ENCODE measurements at regions not wholly inside any gene's neighbourhood (a gene's known extent, or its start where the extent isn't known, plus 50 kb on each side); places are given as distances from the start of the nearest gene placed in this dataset.

DNA sequence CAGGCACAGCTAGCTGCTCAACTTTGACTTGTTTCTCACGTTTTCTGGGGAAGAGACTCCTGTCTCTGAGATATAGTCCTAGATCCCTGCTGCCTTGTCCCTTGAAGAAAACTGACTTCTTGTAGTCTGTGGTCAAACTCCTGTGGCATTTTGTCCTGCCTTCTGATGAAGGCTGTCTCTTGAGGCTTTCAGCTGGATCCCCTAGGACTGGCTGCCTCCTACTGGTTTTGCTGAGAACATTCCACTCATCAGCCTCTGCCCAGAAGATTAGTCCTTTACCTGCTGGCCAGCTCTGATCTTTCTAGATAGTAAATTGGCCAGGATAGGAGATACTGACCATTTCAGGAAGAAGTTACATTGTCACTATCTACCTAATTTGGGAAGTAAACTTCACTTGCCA, 71.9 kb upstream of the CNR1 start:
- no peak for DNase-seq (ENCODE audit: low spot score)

DNA sequence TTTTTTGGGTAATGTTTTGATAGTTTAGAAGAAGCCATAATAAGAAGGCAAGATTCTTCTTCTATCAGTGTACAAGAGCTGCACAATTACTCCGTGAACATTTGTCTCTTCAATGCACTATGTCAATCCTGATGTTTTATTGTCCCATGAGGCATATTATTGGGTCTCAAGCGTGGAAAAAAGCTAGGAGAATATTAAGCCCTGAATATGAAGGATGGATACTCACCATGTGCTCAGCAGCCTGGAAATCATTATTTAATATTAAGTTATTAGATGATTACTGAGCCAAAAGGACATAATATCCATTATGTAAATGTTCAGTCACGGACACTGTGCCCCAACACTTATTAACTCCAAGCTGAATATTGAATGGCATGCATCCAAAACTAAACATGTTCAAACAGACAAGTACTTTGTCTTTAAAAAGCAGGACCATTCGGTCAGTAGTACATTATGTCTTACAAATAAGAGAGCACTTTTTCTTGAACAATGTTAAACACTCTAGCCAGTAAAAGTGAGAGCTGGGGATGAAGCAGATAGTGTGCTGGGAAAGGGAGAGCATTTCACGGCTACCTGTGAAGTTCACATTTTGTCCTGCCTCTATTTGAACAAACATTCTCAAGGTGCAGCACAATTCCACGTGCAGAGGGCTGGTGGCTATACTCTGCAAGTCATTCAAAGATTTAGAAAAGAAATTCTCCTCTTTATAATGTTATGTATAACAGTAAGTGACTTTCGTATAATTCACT, 70.6 kb upstream of the CNR1 start:
- no peak for DNase-seq (ENCODE audit: low spot score)

GRCh38 chr6:88232753-88233152, 66.6 kb upstream of the CNR1 start:
- no peak for DNase-seq (ENCODE audit: low spot score)

GRCh38 chr6:88223298-88223697, 57.2 kb upstream of the CNR1 start:
- DNase-seq (ENCODE audit: low spot score) = no peak

DNA sequence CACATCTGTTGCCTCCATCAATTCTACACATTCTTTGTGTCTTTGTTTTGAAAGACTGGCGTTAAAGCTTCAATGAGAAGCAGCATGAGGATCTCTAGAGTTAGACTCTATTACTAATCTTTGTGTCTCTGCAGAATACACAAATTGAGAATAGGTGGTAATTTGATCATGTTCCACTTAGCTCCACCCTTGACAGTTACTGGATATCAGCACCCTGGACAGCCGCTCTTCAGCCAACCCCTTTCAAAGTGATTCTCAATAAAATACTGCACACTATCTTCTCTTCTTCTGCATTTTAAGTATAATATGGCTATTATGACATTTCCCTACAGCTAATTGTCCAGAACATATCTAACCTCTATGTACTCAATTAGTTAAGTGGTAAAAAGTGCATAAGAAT, 54.3 kb upstream of the CNR1 start:
- DNase-seq (ENCODE audit: low spot score) = no peak

DNA sequence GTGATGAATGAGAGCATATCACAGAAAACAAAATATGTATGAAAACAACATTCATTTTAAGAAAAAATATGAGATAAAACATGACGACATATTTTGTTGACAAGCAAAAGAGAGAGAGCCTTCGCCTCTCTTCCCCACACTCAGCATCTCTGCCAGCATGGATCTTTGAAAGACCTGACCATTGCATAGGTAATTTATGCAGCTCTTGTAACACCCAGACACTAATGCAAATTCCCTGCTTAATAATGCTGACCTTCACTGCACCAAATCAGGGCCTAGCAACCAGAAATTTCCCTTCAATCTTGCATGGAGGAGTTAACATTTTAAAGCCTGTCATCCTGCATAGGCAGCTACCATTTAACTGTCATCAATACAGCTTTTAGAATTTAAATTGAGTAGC, 50.0 kb upstream of the CNR1 start:
- no peak for DNase-seq (ENCODE audit: low spot score)

Measured in hepatic stellate cell (primary cell).